ENCODE measurements at regions not wholly inside any gene's neighbourhood (a gene's known extent, or its start where the extent isn't known, plus 50 kb on each side); places are given as distances from the start of the nearest gene placed in this dataset.

GRCh38 chr5:158519433-158520021, 580.2 kb downstream of the EBF1 start:
- Histone ChIP-seq H3K9me3 (ENCODE audit: control insufficient read depth, low read depth, low read length) (no peaks in the 10 kb centered on the region), H3K4me1 (ENCODE audit: control insufficient read depth, extremely low read depth, insufficient read depth, low read length) (no peaks in the 10 kb centered on the region), H3K4me3 (ENCODE audit: control insufficient read depth in 2 of 3, extremely low read depth in 1 of 3, insufficient read depth in 2 of 3, low read depth in 1 of 3, low read length in 3 of 3) (no peak overlapping the region), H3K4me2 (ENCODE audit: control insufficient read depth, extremely low read depth, insufficient read depth, low read depth, low read length) (no peak overlapping the region), H4K20me1 (ENCODE audit: control insufficient read depth, extremely low read depth, insufficient read depth, low read length) (no peaks in the 10 kb centered on the region), H3K36me3 (ENCODE audit: control insufficient read depth in 2 of 2, extremely low read depth in 1 of 2, insufficient read depth in 2 of 2, low read length in 2 of 2) (no peaks in the 10 kb centered on the region), H3K9ac (ENCODE audit: control insufficient read depth, extremely low read depth, insufficient read depth, low read length) (no peak overlapping the region), H3K79me2 (ENCODE audit: control insufficient read depth, insufficient read depth, low read length) (no peaks in the 10 kb centered on the region), H3K9me1 (ENCODE audit: control insufficient read depth, extremely low read depth, insufficient read depth, low read length) (no peaks in the 10 kb centered on the region), H3K27me3 (ENCODE audit: control insufficient read depth, extremely low read depth, insufficient read depth, low read length) (no peaks in the 10 kb centered on the region), H2AFZ (ENCODE audit: control insufficient read depth, low read length) (no peak overlapping the region), H3K27ac (ENCODE audit: control insufficient read depth, insufficient read depth, low read length) (no peak overlapping the region)
- dilution Hi-C loops (cut with MboI; ENCODE audit: extremely low pct_ligation_motif_present, low sequenced_read_pairs), result no loop called here
- FAIRE-seq (no peak), DNase-seq (ENCODE audit: low read depth, low spot score) (no peak)
- no peak for TF ChIP-seq CTCF (optimal IDR thresholded peaks at IDR 0.05 in 1 of 3, IDR thresholded peaks at IDR 0.05 in 1 of 3, conservative IDR thresholded peaks at IDR 0.05 in 1 of 3; ENCODE audit: extremely low read depth in 1 of 3, insufficient read depth in 2 of 3, low read length in 3 of 3)
- no peak for TF ChIP-seq EZH2 (IDR thresholded peaks at IDR 0.05; ENCODE audit: low read length)

- dilution Hi-C loops (cut with MboI; ENCODE audit: extremely low pct_ligation_motif_present, low sequenced_read_pairs), result no loop called here
These were observed 583.2 kb downstream of the EBF1 start for GRCh38 chr5:158516521-158516920.

More at GRCh38 chr5:158516521-158516920, 583.2 kb downstream of the EBF1 start:
- H3K9ac ChIP-seq (ENCODE audit: control insufficient read depth, extremely low read depth, insufficient read depth, low read length), result no peak overlapping the region
- H3K9me1 ChIP-seq (ENCODE audit: control insufficient read depth, extremely low read depth, insufficient read depth, low read length), result no peaks in the 10 kb centered on the region
- H3K36me3 ChIP-seq (ENCODE audit: control insufficient read depth in 2 of 2, extremely low read depth in 1 of 2, insufficient read depth in 2 of 2, low read length in 2 of 2), result no peaks in the 10 kb centered on the region
- no peak overlapping the region for H3K4me3 ChIP-seq (ENCODE audit: control insufficient read depth in 2 of 3, extremely low read depth in 1 of 3, insufficient read depth in 2 of 3, low read depth in 1 of 3, low read length in 3 of 3)
- no peaks in the 10 kb centered on the region for H3K4me1 ChIP-seq (ENCODE audit: control insufficient read depth, extremely low read depth, insufficient read depth, low read length)
- no peaks in the 10 kb centered on the region for H3K9me3 ChIP-seq (ENCODE audit: control insufficient read depth, low read depth, low read length)
- DNase-seq (ENCODE audit: low read depth, low spot score) (no peak), FAIRE-seq (no peak)
- H3K27me3 ChIP-seq (ENCODE audit: control insufficient read depth, extremely low read depth, insufficient read depth, low read length), result no peaks in the 10 kb centered on the region
- H4K20me1 ChIP-seq (ENCODE audit: control insufficient read depth, extremely low read depth, insufficient read depth, low read length), result no peaks in the 10 kb centered on the region
- H3K4me2 ChIP-seq (ENCODE audit: control insufficient read depth, extremely low read depth, insufficient read depth, low read depth, low read length), result no peak overlapping the region
- no peaks in the 10 kb centered on the region for H3K79me2 ChIP-seq (ENCODE audit: control insufficient read depth, insufficient read depth, low read length)
- H2AFZ ChIP-seq (ENCODE audit: control insufficient read depth, low read length), result no peak overlapping the region
- H3K27ac ChIP-seq (ENCODE audit: control insufficient read depth, insufficient read depth, low read length), result no peak overlapping the region
- TF ChIP-seq CTCF (optimal IDR thresholded peaks at IDR 0.05 in 1 of 3, IDR thresholded peaks at IDR 0.05 in 1 of 3, conservative IDR thresholded peaks at IDR 0.05 in 1 of 3; ENCODE audit: extremely low read depth in 1 of 3, insufficient read depth in 2 of 3, low read length in 3 of 3), result no peak

Measured in keratinocyte (primary cell).